ENCODE measurements at regions not wholly inside any gene's neighbourhood (a gene's known extent, or its start where the extent isn't known, plus 50 kb on each side); places are given as distances from the start of the nearest gene placed in this dataset.

GRCh38 chr18:65146482-65147021, 604.3 kb upstream of the CDH7 start:
- DNase-seq (ENCODE audit: low spot score) = no peak

- DNase-seq (ENCODE audit: low spot score) = no peak
Observed at GRCh38 chr18:65145312-65145711, 605.5 kb upstream of the CDH7 start.

- DNase-seq (ENCODE audit: low spot score) = no peak
Observed at GRCh38 chr18:65133610-65134009, 617.2 kb upstream of the CDH7 start.

GRCh38 chr18:65124633-65125032, 626.2 kb upstream of the CDH7 start:
- DNase-seq (ENCODE audit: low spot score) = no peak

GRCh38 chr18:65103864-65104263, 646.9 kb upstream of the CDH7 start:
- DNase-seq (ENCODE audit: low spot score) = no peak

GRCh38 chr18:65093346-65093745, 657.5 kb upstream of the CDH7 start:
- peak; percentile 53 for DNase-seq (ENCODE audit: low spot score)

GRCh38 chr18:65091744-65092329, 659.0 kb upstream of the CDH7 start:
- peak; percentile 40 for DNase-seq (ENCODE audit: low spot score)

- no peak for DNase-seq (ENCODE audit: low spot score)
Observed at GRCh38 chr18:65082907-65083306, 667.9 kb upstream of the CDH7 start.

GRCh38 chr18:65081786-65082185, 669.0 kb upstream of the CDH7 start:
- DNase-seq (ENCODE audit: low spot score) = no peak

GRCh38 chr18:65073060-65073550, 677.7 kb upstream of the CDH7 start:
- no peak for DNase-seq (ENCODE audit: low spot score)

GRCh38 chr18:65057439-65058083, 693.3 kb upstream of the CDH7 start:
- no peak for DNase-seq (ENCODE audit: low spot score)

GRCh38 chr18:65056575-65056974, 694.2 kb upstream of the CDH7 start:
- DNase-seq (ENCODE audit: low spot score) = no peak

- no peak for DNase-seq (ENCODE audit: low spot score)
Observed at GRCh38 chr18:65049586-65049985, 701.2 kb upstream of the CDH7 start.

- DNase-seq (ENCODE audit: low spot score) = no peak
Observed at GRCh38 chr18:65039578-65039977, 711.2 kb upstream of the CDH7 start.

GRCh38 chr18:65035701-65036100, 715.1 kb upstream of the CDH7 start:
- DNase-seq (ENCODE audit: low spot score) = no peak

GRCh38 chr18:65025756-65026155, 725.1 kb upstream of the CDH7 start:
- no peak for DNase-seq (ENCODE audit: low spot score)

- DNase-seq (ENCODE audit: low spot score) = no peak
Observed at GRCh38 chr18:65021021-65021420, 729.8 kb upstream of the CDH7 start.

- DNase-seq (ENCODE audit: low spot score) = no peak
Observed at GRCh38 chr18:65018184-65018583, 732.6 kb upstream of the CDH7 start.

GRCh38 chr18:65017372-65017760, 733.4 kb upstream of the CDH7 start:
- no peak for DNase-seq (ENCODE audit: low spot score)

GRCh38 chr18:65016631-65017371, 734.0 kb upstream of the CDH7 start:
- DNase-seq (ENCODE audit: low spot score) = no peak

- no peak for DNase-seq (ENCODE audit: low spot score)
Observed at GRCh38 chr18:64994370-64994769, 756.4 kb upstream of the CDH7 start.

- no peak for DNase-seq (ENCODE audit: low spot score)
Observed at GRCh38 chr18:64993695-64994094, 757.1 kb upstream of the CDH7 start.

- DNase-seq (ENCODE audit: low spot score) = no peak
Observed at GRCh38 chr18:64992654-64993053, 758.2 kb upstream of the CDH7 start.

Measured in Ammon's horn (tissue), 1 donor.